ENCODE measurements at regions not wholly inside any gene's neighbourhood (a gene's known extent, or its start where the extent isn't known, plus 50 kb on each side); places are given as distances from the start of the nearest gene placed in this dataset.

DNA sequence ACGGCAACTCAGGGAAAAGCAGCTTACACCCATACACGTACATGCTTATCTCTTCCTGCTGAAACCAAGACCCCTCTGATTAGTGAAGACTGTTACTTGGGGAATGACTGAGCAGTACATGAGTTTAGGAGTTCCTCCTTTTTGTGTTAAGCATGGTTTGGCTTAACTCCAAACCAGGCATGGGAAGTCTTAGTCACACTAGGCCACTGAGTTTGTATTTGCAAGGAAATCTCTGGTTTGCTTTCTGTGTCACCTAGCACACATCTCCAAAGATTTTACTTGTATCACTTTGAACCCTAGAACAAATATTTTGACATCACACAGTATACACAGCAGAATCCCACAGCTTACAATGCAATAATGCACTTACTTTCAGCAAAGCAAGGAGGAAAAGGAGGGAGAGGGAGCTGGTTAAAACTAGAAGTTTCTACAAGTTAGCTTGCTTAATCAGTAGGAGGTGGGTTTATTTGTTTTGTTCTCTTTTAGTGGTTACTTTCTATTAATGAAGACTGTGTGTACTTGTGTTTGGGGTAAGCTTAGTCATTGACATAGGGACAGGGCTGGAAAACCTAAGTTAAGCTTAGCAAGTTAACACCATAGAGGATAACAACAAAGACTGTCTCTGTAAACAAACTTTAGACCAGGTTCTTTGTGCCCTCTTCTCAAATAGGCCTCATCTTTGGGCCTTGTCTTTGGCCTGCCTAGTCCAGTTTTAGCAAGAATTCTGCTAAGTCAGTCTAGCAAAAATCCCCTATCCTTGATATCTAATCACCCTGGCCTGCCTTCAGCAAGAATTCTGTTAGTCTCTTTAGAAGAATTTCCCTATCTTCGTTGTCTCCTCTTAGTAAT is 219.4 kb downstream of the MREG start (continued):
- TF ChIP-seq NFE2 (IDR thresholded peaks at IDR 0.05; ENCODE audit: low read depth) (peak; percentile 96), ETS1 (conservative IDR thresholded peaks at IDR 0.05; ENCODE audit: control insufficient read depth, low read depth, low read length) (no peak), TEAD1 (CRISPR knock-in tag; IDR thresholded peaks at IDR 0.05) (no peak), SMC3 (conservative IDR thresholded peaks at IDR 0.05; ENCODE audit: insufficient read depth, low read depth, low read length) (no peak), ZFP91 (CRISPR knock-in tag; IDR thresholded peaks at IDR 0.05) (no peak), BACH1 (tag; IDR thresholded peaks at IDR 0.05) (peak; percentile 61), LEF1 (IDR thresholded peaks at IDR 0.05) (peak; percentile 41; the same call in 1 of the 2 replicates), BRD4 (IDR thresholded peaks at IDR 0.05) (no peak), ZNF277 (CRISPR knock-in tag; IDR thresholded peaks at IDR 0.05; ENCODE audit: borderline replicate concordance) (no peak), NCOA2 (IDR thresholded peaks at IDR 0.05; ENCODE audit: partially characterized antibody in 2 of 2) (no peak), PHF8 (IDR thresholded peaks at IDR 0.05; ENCODE audit: borderline replicate concordance, low read length) (no peak), NFIX (CRISPR knock-in tag; IDR thresholded peaks at IDR 0.05; ENCODE audit: low read depth) (no peak)
- TF ChIP-seq, protein P1, sequence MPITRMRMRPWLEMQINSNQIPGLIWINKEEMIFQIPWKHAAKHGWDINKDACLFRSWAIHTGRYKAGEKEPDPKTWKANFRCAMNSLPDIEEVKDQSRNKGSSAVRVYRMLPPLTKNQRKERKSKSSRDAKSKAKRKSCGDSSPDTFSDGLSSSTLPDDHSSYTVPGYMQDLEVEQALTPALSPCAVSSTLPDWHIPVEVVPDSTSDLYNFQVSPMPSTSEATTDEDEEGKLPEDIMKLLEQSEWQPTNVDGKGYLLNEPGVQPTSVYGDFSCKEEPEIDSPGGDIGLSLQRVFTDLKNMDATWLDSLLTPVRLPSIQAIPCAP (CRISPR knock-in tag; IDR thresholded peaks at IDR 0.05; ENCODE audit: borderline replicate concordance): no peak
